K562 (cell line): ENCODE measurements at regions not wholly inside any gene's neighbourhood (a gene's known extent, or its start where the extent isn't known, plus 50 kb on each side); places are given as distances from the start of the nearest gene placed in this dataset.

Experiments used
- TAF9B ChIP-seq: fragments of 450-650 bp; IDR thresholded peaks from 2 replicates; pipeline ENCODE4 v1.6.1; 2018; ENCODE audit warnings: mild to moderate bottlenecking; ENCODE audit not compliant: partially characterized antibody
- ZFP91 ChIP-seq: sonication (generic); formaldehyde crosslinking; IDR thresholded peaks from 2 replicates; pipeline ENCODE4 v1.8.0; 2022; ENCODE audit warnings: mild to moderate bottlenecking, missing genetic modification reagents
- ZNF785 ChIP-seq: fragments of 250-450 bp; sonication (Bioruptor Pico); IDR thresholded peaks from 2 replicates; pipeline ENCODE4 v1.4.0; 2020; ENCODE audit warnings: mild to moderate bottlenecking

- TF ChIP-seq ZFP91 (no peak), TAF9B (no peak), ZNF785 (no peak)
Observed at GRCh38 chr5:109619606-109620005, 70.1 kb upstream of the MAN2A1 start.
